ENCODE measurements at regions not wholly inside any gene's neighbourhood (a gene's known extent, or its start where the extent isn't known, plus 50 kb on each side); places are given as distances from the start of the nearest gene placed in this dataset.
"Not testable (repeated sequence)": the region's sequence is repeated elsewhere in the genome, so short reads cannot be mapped to it uniquely, and the experiment has no call there.

DNA sequence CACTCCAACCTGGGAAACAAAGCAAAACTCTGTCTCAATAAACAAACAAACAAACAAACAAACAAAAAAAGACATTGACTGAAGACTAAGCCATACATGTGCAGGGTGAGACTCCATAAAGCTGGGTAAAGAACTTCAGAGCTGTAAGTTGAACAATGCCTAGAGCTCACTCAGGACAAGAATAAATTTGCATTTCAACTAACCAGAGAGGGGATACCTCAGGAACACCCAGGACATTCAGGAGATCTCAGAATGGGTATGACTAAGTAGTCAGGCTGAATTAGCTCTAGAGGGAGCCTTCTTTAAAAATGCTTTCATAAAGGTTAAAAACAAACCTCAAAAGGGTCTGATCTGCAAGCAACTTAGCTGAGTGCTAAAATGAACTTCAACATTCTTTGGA is 267.7 kb upstream of the DIO3 start:
- Histone ChIP-seq H3K9ac (ENCODE audit: low read depth, low read length) (no peak overlapping the region), H3K27me3 (ENCODE audit: control insufficient read depth, insufficient read depth, low read length) (no peaks in the 10 kb centered on the region), H3K4me3 (ENCODE audit: low read depth, low read length) (no peak overlapping the region), H3K9me3 (ENCODE audit: control insufficient read depth, insufficient read depth, low read length) (peaks cover 6% of the 10 kb centered on the region), H3K36me3 (ENCODE audit: control insufficient read depth, insufficient read depth, low read length) (no peaks in the 10 kb centered on the region), H3K4me1 (ENCODE audit: control insufficient read depth, insufficient read depth, low read length) (peaks cover 2% of the 10 kb centered on the region)

DNA sequence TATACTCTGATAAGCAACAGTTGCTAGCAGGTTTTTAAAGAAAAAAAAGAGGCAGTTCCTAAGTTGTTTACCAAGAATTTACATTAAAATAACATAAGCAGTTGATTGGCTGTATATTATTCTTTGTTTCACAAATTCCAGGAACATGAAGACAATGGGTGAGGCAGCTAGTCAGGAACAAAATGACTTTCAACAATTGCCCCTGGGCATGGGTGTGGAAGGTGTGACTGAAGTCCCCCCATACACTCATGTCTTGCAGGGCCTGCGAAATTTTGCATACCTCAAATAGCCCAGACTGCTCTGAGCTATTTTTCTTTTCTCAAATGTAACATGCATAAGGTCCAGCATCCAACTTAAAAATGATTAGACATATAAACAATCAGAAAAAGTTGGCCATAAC is 267.2 kb upstream of the DIO3 start:
- H3K9ac ChIP-seq (ENCODE audit: low read depth, low read length) = no peak overlapping the region
- H3K27me3 ChIP-seq (ENCODE audit: control insufficient read depth, insufficient read depth, low read length) = no peaks in the 10 kb centered on the region
- H3K4me1 ChIP-seq (ENCODE audit: control insufficient read depth, insufficient read depth, low read length) = peaks cover 2% of the 10 kb centered on the region
- H3K9me3 ChIP-seq (ENCODE audit: control insufficient read depth, insufficient read depth, low read length) = peaks cover 6% of the 10 kb centered on the region
- H3K4me3 ChIP-seq (ENCODE audit: low read depth, low read length) = no peak overlapping the region
- H3K36me3 ChIP-seq (ENCODE audit: control insufficient read depth, insufficient read depth, low read length) = no peaks in the 10 kb centered on the region

DNA sequence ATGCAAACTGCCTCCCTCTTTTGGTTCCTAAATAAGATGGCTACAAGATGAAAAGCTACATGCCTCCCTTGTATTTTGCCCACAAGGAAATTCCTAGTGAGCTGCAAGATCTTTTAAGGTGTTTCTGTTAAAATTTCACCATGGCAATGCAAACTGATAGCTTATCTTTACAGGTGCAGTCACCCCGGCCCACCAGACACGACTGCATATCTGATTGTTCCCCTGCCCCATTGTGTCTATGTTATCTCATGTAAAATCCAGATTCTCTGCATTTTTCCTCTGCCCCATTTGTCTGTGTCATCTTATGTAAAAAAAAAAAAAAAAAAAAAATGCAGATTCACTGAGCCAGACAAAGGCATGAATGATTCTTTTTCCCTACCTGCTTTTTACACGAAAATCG is 261.5 kb upstream of the DIO3 start:
- H3K27me3 ChIP-seq (ENCODE audit: control insufficient read depth, insufficient read depth, low read length); H3K9me3 ChIP-seq (ENCODE audit: control insufficient read depth, insufficient read depth, low read length); H3K36me3 ChIP-seq (ENCODE audit: control insufficient read depth, insufficient read depth, low read length); H3K4me3 ChIP-seq (ENCODE audit: low read depth, low read length); H3K4me1 ChIP-seq (ENCODE audit: control insufficient read depth, insufficient read depth, low read length); H3K9ac ChIP-seq (ENCODE audit: low read depth, low read length): not testable (repeated sequence)

DNA sequence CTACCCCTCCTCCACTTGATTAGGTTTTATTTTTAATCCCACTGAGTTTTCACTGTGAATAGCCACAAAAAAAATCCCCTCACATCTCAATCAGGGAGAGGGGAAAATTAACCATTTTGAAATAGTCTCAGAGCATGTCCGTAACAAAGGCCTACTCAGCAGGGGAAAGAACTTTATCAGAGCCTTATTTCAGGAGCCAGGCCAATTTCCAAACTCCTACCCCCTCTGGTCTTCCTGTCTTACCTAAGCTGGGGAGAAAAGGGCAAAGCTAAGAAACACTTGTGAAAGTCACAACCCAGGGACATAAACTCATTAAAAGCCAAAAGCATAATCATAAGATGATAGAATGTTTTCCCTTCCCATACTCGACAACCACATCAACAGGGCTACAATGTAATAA is 260.3 kb upstream of the DIO3 start:
- Histone ChIP-seq H3K9ac (ENCODE audit: low read depth, low read length) (no peak overlapping the region), H3K27me3 (ENCODE audit: control insufficient read depth, insufficient read depth, low read length) (no peaks in the 10 kb centered on the region), H3K9me3 (ENCODE audit: control insufficient read depth, insufficient read depth, low read length) (no peaks in the 10 kb centered on the region), H3K4me3 (ENCODE audit: low read depth, low read length) (no peak overlapping the region), H3K36me3 (ENCODE audit: control insufficient read depth, insufficient read depth, low read length) (no peaks in the 10 kb centered on the region), H3K4me1 (ENCODE audit: control insufficient read depth, insufficient read depth, low read length) (no peaks in the 10 kb centered on the region)

DNA sequence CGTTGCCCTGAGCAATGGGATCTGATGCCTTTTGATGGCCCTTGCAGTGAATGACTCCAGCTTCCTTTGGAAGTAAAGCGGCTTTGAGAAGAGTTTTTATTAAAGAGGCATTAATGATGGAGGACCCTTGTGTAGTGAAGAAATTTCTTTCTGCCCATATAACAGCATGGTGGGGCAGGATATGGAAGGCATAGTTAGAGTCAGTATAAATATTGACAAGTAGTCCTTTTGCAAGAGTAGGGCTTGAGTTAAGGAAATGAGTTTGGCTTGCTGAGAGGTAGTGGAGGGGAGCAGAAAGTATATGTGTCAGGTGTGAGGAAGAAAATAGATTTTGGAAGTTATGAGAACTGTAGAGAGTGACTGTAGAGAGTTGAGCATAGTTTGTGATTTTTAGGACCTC is 254.1 kb upstream of the DIO3 start:
- H3K9me3 ChIP-seq (ENCODE audit: control insufficient read depth, insufficient read depth, low read length); H3K36me3 ChIP-seq (ENCODE audit: control insufficient read depth, insufficient read depth, low read length); H3K4me1 ChIP-seq (ENCODE audit: control insufficient read depth, insufficient read depth, low read length); H3K9ac ChIP-seq (ENCODE audit: low read depth, low read length); H3K4me3 ChIP-seq (ENCODE audit: low read depth, low read length); H3K27me3 ChIP-seq (ENCODE audit: control insufficient read depth, insufficient read depth, low read length): not testable (repeated sequence)

DNA sequence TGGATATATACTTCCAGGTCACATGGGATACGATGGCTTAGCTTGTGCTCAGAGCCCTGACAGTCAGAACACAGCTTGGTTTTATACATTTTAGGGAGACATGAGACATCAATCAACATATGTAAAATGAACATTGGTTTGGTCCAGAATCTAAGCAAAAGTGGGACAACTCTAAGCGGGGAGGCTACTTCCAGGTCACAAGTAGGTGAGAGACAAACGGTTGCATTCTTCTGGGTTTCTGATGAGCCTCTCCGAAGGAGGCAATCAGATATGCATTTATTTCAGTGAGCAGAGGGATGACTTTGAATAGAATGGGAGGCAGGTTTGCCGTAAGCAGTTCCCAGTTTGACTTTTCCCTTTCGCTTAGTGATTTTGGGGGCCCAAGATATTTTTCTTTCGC is 250.1 kb upstream of the DIO3 start:
- H3K9ac ChIP-seq (ENCODE audit: low read depth, low read length); H3K4me1 ChIP-seq (ENCODE audit: control insufficient read depth, insufficient read depth, low read length); H3K4me3 ChIP-seq (ENCODE audit: low read depth, low read length); H3K36me3 ChIP-seq (ENCODE audit: control insufficient read depth, insufficient read depth, low read length); H3K9me3 ChIP-seq (ENCODE audit: control insufficient read depth, insufficient read depth, low read length): not testable (repeated sequence)
- H3K27me3 ChIP-seq (ENCODE audit: control insufficient read depth, insufficient read depth, low read length) = peaks cover 10% of the 10 kb centered on the region

DNA sequence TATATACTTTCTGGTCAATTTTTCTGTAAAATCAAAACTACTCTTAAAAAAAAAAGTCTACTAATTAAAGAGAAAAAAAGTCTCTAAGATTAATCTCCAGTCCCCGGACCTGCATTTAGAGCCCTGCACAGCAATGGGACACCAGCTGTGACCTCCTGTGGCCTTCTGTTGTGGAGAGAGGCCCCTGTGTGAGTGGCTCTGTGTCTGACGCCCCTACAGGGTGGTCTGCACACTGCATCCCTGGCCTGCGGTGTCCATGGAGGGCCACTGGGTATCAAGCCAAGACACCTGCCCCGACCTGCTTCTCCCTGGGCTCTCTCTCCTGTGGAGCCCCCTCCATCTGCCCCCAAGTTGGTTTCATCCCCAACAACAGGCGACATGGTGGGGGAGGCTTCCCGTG is 248.0 kb upstream of the DIO3 start:
- Histone ChIP-seq H3K27me3 (ENCODE audit: control insufficient read depth, insufficient read depth, low read length) (peaks cover 10% of the 10 kb centered on the region), H3K9me3 (ENCODE audit: control insufficient read depth, insufficient read depth, low read length) (peaks cover 10% of the 10 kb centered on the region), H3K4me1 (ENCODE audit: control insufficient read depth, insufficient read depth, low read length) (no peaks in the 10 kb centered on the region), H3K9ac (ENCODE audit: low read depth, low read length) (no peak overlapping the region), H3K36me3 (ENCODE audit: control insufficient read depth, insufficient read depth, low read length) (no peaks in the 10 kb centered on the region), H3K4me3 (ENCODE audit: low read depth, low read length) (no peak overlapping the region)

DNA sequence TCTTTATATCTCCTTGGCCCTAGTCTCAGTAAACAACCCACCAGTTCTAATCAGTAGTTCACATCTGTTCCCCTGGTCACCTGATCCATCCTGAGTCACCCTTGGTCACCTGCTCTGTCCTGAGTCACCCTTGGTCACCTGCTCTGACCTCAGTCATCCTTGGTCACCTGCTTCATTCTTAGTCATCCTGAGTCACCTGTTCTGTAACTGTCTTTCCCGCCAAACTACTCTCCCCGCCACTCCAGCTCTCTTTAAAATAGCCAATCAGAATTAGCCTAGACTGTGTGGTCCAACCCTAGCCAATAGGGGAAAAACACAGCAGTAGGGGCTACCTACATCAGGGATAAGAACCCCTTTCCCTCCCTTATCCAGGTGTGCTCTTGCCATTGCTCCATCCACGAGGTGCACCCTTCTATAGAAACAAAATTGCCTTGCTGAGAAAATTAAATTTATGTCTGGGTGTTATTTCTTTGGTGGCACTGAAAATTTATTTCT is 245.4 kb upstream of the DIO3 start:
- H3K36me3 ChIP-seq (ENCODE audit: control insufficient read depth, insufficient read depth, low read length) = no peaks in the 10 kb centered on the region

DNA sequence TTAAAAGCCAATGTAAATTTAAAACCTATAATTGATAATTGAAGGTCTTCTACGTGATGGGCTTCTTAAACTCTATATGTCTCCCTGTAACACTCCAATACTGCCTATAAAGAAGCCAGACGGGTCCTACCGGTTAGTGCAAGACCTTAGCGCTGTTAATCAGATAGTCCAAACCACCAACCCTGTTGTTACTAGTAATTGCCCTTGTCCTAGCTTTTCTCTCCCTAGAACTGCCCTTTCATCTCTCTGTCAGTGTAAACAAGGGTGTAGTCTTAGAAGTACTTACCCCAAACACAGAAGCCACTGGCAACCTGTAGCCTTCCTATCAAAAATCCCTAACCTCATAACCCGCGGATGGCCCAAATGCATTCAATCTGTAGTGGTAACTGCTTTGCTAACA is 243.0 kb upstream of the DIO3 start:
- H3K27me3 ChIP-seq (ENCODE audit: control insufficient read depth, insufficient read depth, low read length) = peaks cover 2% of the 10 kb centered on the region
- peaks cover 10% of the 10 kb centered on the region for H3K9me3 ChIP-seq (ENCODE audit: control insufficient read depth, insufficient read depth, low read length)
- H3K9ac ChIP-seq (ENCODE audit: low read depth, low read length) = no peak overlapping the region
- H3K36me3 ChIP-seq (ENCODE audit: control insufficient read depth, insufficient read depth, low read length) = no peaks in the 10 kb centered on the region
- no peaks in the 10 kb centered on the region for H3K4me1 ChIP-seq (ENCODE audit: control insufficient read depth, insufficient read depth, low read length)
- H3K4me3 ChIP-seq (ENCODE audit: low read depth, low read length) = no peak overlapping the region

More for the DNA sequence above, 245.4 kb upstream of the DIO3 start:
- Histone ChIP-seq H3K27me3 (ENCODE audit: control insufficient read depth, insufficient read depth, low read length) (peaks cover 10% of the 10 kb centered on the region), H3K9ac (ENCODE audit: low read depth, low read length) (no peak overlapping the region), H3K4me3 (ENCODE audit: low read depth, low read length) (no peak overlapping the region), H3K4me1 (ENCODE audit: control insufficient read depth, insufficient read depth, low read length) (no peaks in the 10 kb centered on the region), H3K9me3 (ENCODE audit: control insufficient read depth, insufficient read depth, low read length) (peaks cover 10% of the 10 kb centered on the region)

DNA sequence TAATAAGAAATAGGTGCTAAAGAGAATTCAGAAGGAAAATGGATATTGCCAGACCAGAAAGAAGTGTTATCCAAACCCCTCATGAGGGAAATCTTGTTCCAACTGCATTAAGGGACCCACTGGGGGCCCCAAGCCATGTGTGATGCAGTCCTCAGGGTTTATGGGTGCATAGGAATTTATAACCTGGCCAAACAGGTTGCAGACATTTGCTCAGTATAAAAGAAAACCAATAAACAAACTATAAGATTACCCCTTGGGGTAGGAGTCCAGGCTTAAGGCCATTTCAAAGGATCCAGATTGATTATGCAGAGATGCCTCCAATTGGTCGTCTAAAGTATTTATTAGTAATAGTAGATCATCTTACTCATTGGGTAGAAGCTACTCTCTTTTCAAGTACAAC is 240.9 kb upstream of the DIO3 start:
- no peaks in the 10 kb centered on the region for H3K4me1 ChIP-seq (ENCODE audit: control insufficient read depth, insufficient read depth, low read length)
- H3K9ac ChIP-seq (ENCODE audit: low read depth, low read length) = no peak overlapping the region
- H3K36me3 ChIP-seq (ENCODE audit: control insufficient read depth, insufficient read depth, low read length) = no peaks in the 10 kb centered on the region
- H3K27me3 ChIP-seq (ENCODE audit: control insufficient read depth, insufficient read depth, low read length) = no peaks in the 10 kb centered on the region
- H3K9me3 ChIP-seq (ENCODE audit: control insufficient read depth, insufficient read depth, low read length) = peaks cover 10% of the 10 kb centered on the region
- no peak overlapping the region for H3K4me3 ChIP-seq (ENCODE audit: low read depth, low read length)

DNA sequence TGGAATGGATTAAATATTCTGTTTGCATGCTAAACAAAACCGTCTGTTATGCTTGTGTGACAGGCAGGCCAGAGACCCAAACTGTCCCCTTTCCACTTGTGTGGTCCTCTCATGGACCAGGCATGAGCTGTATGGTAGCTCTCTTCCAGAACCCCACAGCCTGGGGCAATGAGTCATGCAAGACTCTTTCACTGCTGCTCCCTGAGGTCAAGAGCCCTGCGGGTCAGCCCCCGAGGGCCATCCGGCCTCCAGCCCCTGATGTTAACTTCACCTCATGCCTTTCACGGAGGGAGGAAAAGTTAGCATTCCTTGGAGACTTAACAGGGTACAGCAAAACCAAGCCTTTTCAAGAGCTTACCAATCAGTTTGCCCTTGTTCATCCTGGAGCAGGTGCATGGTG is 239.1 kb upstream of the DIO3 start:
- no peak overlapping the region for H3K4me3 ChIP-seq (ENCODE audit: low read depth, low read length)
- no peaks in the 10 kb centered on the region for H3K36me3 ChIP-seq (ENCODE audit: control insufficient read depth, insufficient read depth, low read length)
- no peaks in the 10 kb centered on the region for H3K4me1 ChIP-seq (ENCODE audit: control insufficient read depth, insufficient read depth, low read length)
- H3K9ac ChIP-seq (ENCODE audit: low read depth, low read length) = no peak overlapping the region
- H3K9me3 ChIP-seq (ENCODE audit: control insufficient read depth, insufficient read depth, low read length) = no peaks in the 10 kb centered on the region
- no peaks in the 10 kb centered on the region for H3K27me3 ChIP-seq (ENCODE audit: control insufficient read depth, insufficient read depth, low read length)

DNA sequence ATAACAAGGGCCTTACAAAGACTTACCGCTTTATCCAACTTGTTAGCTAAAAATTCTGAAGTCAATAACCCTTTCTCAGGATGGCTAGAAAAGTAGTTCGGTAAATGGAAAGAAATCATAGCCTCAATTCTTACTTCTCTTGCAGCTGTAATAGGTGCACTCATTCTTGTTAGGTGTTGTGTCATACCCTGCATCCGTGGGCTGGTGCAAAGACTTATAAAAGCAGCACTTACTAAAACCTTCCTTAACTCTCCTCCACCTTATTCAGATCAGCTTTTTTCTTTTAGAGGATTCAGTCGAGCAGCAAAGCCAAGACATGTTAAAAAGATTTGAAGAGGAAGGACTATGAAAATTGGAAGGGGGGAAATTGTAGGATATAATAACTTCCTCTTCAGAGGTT is 238.2 kb upstream of the DIO3 start:
- no peak overlapping the region for H3K9ac ChIP-seq (ENCODE audit: low read depth, low read length)
- H3K4me1 ChIP-seq (ENCODE audit: control insufficient read depth, insufficient read depth, low read length) = no peaks in the 10 kb centered on the region
- H3K4me3 ChIP-seq (ENCODE audit: low read depth, low read length) = no peak overlapping the region
- no peaks in the 10 kb centered on the region for H3K9me3 ChIP-seq (ENCODE audit: control insufficient read depth, insufficient read depth, low read length)
- H3K36me3 ChIP-seq (ENCODE audit: control insufficient read depth, insufficient read depth, low read length) = no peaks in the 10 kb centered on the region
- no peaks in the 10 kb centered on the region for H3K27me3 ChIP-seq (ENCODE audit: control insufficient read depth, insufficient read depth, low read length)

Data from iPS-15b (cell line).